Panc1 (cell line): ENCODE measurements at regions not wholly inside any gene's neighbourhood (a gene's known extent, or its start where the extent isn't known, plus 50 kb on each side); places are given as distances from the start of the nearest gene placed in this dataset.

Experiments used
- ATAC-seq: fragments of 200-7000 bp; cut with Tn5 transposase; 2 replicates; pipeline ENCODE4 v1.9.1; 2020; ENCODE audit warnings: mild to moderate bottlenecking, moderate library complexity
- BruUV-seq: library from RNA; stranded (reverse); fragments of 400-500 nt; replicated peaks from 2 replicates; lab custom pipeline; 2021; lab: Mats Ljungman, UMichigan
- CTCF ChIA-PET: fragments of 300-600 bp; sonication (Branson Sonifier 250); formaldehyde crosslinking; loops from one replicate; lab custom pipeline; 2022; ENCODE audit warnings: antibody characterized with exemption; lab: Charles Lee
- POLR2A ChIA-PET: fragments of 300-600 bp; sonication (Branson Sonifier 250); formaldehyde crosslinking; loops from one replicate; lab custom pipeline; 2022; ENCODE audit warnings: antibody characterized with exemption; lab: Charles Lee
- DNase-seq: peaks from one replicate; pipeline ENCODE4 v3.0.0-alpha.2; 2010; ENCODE audit warnings: low read depth, low spot score
- H3K27ac ChIP-seq: 2 replicates; pipeline ENCODE4 v1.5.1; 2011; ENCODE audit warnings: mild to moderate bottlenecking, low read length, inconsistent platforms
- H3K27me3 ChIP-seq: fragments of 200-500 bp; sonication (Bioruptor generic); 2 replicates; pipeline ENCODE4 v1.6.0; 2014; ENCODE audit warnings: low read length, inconsistent platforms; ENCODE audit not compliant: control insufficient read depth, insufficient read depth
- H3K36me3 ChIP-seq: fragments of 200-500 bp; sonication (Bioruptor generic); 2 replicates; pipeline ENCODE4 v1.5.1; 2014; ENCODE audit warnings: inconsistent platforms, mild to moderate bottlenecking, low read length, moderate library complexity; ENCODE audit not compliant: control insufficient read depth, insufficient read depth
- H3K4me1 ChIP-seq: 2 replicates; pipeline ENCODE4 v1.5.1; 2011; ENCODE audit warnings: inconsistent platforms, mild to moderate bottlenecking, low read length, moderate library complexity; ENCODE audit not compliant: control insufficient read depth, insufficient read depth
- H3K4me3 ChIP-seq, 2 experiments: 2 replicates each; pipeline ENCODE4 v1.5.1; 2011 to 2012; ENCODE audit warnings: low read depth in 2 of 2, low read length in 2 of 2, mild to moderate bottlenecking in 2 of 2, inconsistent platforms in 1 of 2, moderate library complexity in 1 of 2
- H3K9me3 ChIP-seq: fragments of 200-500 bp; sonication (Bioruptor generic); 2 replicates; pipeline ENCODE4 v1.5.1; 2014; ENCODE audit warnings: low read depth, mild to moderate bottlenecking, inconsistent platforms, low read length, moderate library complexity; ENCODE audit not compliant: control insufficient read depth, insufficient read depth
- CTCF ChIP-seq: fragments of 450-650 bp; IDR thresholded peaks from 2 replicates; pipeline ENCODE4 v1.5.1; 2017; ENCODE audit warnings: mild to moderate bottlenecking
- POLR2AphosphoS5 ChIP-seq: IDR thresholded peaks from 2 replicates; pipeline ENCODE4 v1.6.1; 2012; ENCODE audit warnings: mild to moderate bottlenecking, low read depth, low read length, moderate library complexity
- REST ChIP-seq, 2 experiments: IDR thresholded peaks; 2 replicates each; pipeline ENCODE4 v1.6.1; 2011 to 2012; ENCODE audit warnings: low read depth in 2 of 2, control low read depth in 1 of 2, low read length in 1 of 2, mild to moderate bottlenecking in 1 of 2, moderate library complexity in 1 of 2; ENCODE audit not compliant: insufficient read depth in 1 of 2
- SIN3A ChIP-seq: IDR thresholded peaks from 2 replicates; pipeline ENCODE4 v1.6.1; 2012; ENCODE audit warnings: low read depth, mild to moderate bottlenecking, low read length, moderate library complexity, borderline replicate concordance; ENCODE audit not compliant: insufficient read depth
- TCF7L2 ChIP-seq: IDR thresholded peaks from 2 replicates; pipeline ENCODE4 v1.6.1; 2011; ENCODE audit warnings: mild to moderate bottlenecking, low read depth, low read length, inconsistent platforms
- in situ Hi-C: cut with HindIII; loops from 2 replicates; pipeline ENCODE4 v1.10.0; 2016; ENCODE audit warnings: low sequenced_read_pairs, low pct_unique_long_range_greater_than_20kb
- intact Hi-C: fragments of 100-400 bp; cut with micrococcal nuclease; formaldehyde crosslinking; loops from one replicate; pipeline ENCODE4 v1.10.0; 2022; ENCODE audit not compliant: unreplicated experiment

DNA sequence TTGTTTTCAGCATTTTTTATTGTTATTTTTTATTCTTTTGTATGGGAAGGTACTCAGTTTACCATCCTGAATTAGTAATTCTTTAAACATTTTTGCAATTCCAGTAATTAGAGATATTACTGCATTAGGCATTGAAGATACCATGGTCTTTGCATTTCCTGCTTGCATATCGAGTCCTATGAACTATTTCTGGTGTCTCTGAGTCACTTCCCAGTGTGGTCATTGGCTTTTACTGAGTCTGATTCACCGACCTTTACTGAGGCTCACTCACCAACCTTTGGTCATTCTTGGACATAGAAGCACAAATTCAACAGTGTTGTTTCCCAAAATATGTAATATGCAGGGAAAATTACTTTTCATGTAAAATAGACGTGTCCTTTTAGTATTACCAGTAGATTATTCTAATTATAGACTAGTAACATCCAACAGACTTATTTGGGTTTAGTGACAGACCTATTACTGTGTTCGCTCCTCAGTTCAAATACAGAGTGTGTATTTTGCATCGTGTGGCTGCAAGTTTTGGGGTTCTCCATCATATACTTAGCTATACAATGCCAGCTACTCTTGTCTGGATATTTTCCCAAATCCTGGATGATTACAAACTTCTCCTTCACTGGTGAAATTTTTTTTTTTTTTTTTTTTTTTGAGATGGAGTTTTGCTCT lies 180.7 kb upstream of the PRSS1 start:
- Histone ChIP-seq H3K4me1 (no peaks in the 10 kb centered on the region), H3K27me3 (no peaks in the 10 kb centered on the region), H3K36me3 (no peaks in the 10 kb centered on the region; the same call in 1 of the 2 replicates), H3K9me3 (no peaks in the 10 kb centered on the region), H3K4me3 (no peak overlapping the region), H3K27ac (no peak overlapping the region)
- peak; percentile 86 for DNase-seq
- in situ Hi-C loops = no loop called here
- intact Hi-C loops = no loop called here
- no peak for TF ChIP-seq TCF7L2
- no peak for TF ChIP-seq POLR2AphosphoS5
- TF ChIP-seq SIN3A = no peak
- TF ChIP-seq CTCF = no peak
- TF ChIP-seq REST (IDR thresholded peaks at IDR 0.05; ENCODE audit: insufficient read depth in 1 of 2, low read depth in 2 of 2, low read length in 1 of 2) = no peak
- peak; percentile 78 for ATAC-seq
- BruUV-seq = no TSS peak
- CTCF ChIA-PET = no interaction called here
- POLR2A ChIA-PET = no interaction called here

DNA sequence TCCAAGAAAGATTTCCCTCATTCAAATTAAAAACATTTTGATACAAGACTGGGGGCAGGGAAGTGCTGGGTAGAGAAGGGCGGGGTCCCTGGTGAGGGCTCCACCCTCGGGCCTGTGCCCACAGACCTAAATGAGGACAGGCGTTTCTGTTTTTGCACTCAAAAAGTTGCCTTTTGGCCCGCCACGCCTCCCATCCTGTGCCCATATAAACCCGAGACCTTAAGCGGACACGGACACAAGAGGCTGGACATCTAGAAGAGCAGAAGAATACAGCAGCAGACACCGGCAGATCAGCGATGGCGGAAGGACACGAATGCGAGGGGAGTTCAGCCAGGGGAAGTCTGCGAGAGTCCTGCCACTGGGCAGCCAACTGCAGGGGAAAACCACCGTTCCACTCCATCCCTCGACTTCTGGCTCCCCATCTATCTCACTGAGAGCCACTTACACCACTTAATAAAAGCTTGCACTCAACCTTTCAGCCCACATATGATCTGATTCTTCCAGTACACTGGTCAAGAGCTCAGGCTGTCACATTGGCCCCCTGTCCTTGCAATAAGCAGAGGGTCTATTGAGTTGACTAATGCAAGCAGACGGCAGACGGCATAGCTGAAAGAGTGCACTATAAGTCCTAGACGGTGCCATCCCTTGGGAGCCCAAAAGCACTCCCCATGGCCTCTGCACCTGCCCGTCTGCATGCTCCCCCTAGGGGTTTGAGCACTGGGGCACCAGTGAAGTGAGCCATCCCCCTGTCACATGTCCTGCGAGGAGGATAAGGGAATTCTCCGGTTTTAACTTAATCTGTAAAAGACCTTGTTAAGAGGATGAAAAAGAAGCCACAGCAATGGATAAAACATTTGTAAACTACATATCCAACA lies 181.8 kb upstream of the PRSS1 start:
- in situ Hi-C loops = no loop called here
- no peak overlapping the region for H3K27ac ChIP-seq
- no peaks in the 10 kb centered on the region for H3K9me3 ChIP-seq
- TF ChIP-seq CTCF = no peak
- no peak for TF ChIP-seq SIN3A
- no peak for TF ChIP-seq TCF7L2
- no peak for TF ChIP-seq POLR2AphosphoS5
- TF ChIP-seq REST (IDR thresholded peaks at IDR 0.05; ENCODE audit: insufficient read depth in 1 of 2, low read depth in 2 of 2, low read length in 1 of 2) = no peak
- no TSS peak for BruUV-seq
- no peak for ATAC-seq
- POLR2A ChIA-PET = interaction anchor here (0.5 kb wide), 2 partner anchors 9 to 430 kb away, joined by 3 read pairs; no protein-coding TSS in a partner anchor
- H3K27me3 ChIP-seq = no peaks in the 10 kb centered on the region
- H3K4me3 ChIP-seq = no peak overlapping the region
- no peaks in the 10 kb centered on the region for H3K4me1 ChIP-seq
- CTCF ChIA-PET = no interaction called here
- H3K36me3 ChIP-seq = no peaks in the 10 kb centered on the region; the same call in 1 of the 2 replicates
- no peak for DNase-seq
- intact Hi-C loops = no loop called here
